ENCODE measurements at regions not wholly inside any gene's neighbourhood (a gene's known extent, or its start where the extent isn't known, plus 50 kb on each side); places are given as distances from the start of the nearest gene placed in this dataset.

- ATAC-seq (no peak), DNase-seq (no peak)
- Histone ChIP-seq H3K9ac (ENCODE audit: low read length) (no peak overlapping the region), H2AFZ (ENCODE audit: low read length) (no peak overlapping the region), H3K4me2 (ENCODE audit: low read length) (no peak overlapping the region), H3K79me2 (ENCODE audit: low read length) (no peaks in the 10 kb centered on the region), H3K36me3 (ENCODE audit: low read depth, low read length) (no peaks in the 10 kb centered on the region), H4K20me1 (ENCODE audit: low read length) (no peaks in the 10 kb centered on the region), H3K9me2 (replicated peaks; ENCODE audit: low read length) (no peaks in the 10 kb centered on the region), H3K4me1 (ENCODE audit: insufficient read depth, low read length) (no peaks in the 10 kb centered on the region), H3F3A (ENCODE audit: low read length, unreplicated experiment) (no peaks in the 10 kb centered on the region), H3K27ac (ENCODE audit: low read length) (no peak overlapping the region), H3K4me3 (ENCODE audit: low read length) (no peak overlapping the region), H3K27me3 (ENCODE audit: low read length) (no peaks in the 10 kb centered on the region), H3K9me3 (ENCODE audit: low read length) (no peaks in the 10 kb centered on the region)
- BruUV-seq (replicated peaks) = no TSS peak
- CTCF ChIA-PET = no interaction called here
- intact Hi-C loops (cut with micrococcal nuclease) = no loop called here
- TF ChIP-seq EZH2 (IDR thresholded peaks at IDR 0.05; ENCODE audit: low read length, unreplicated experiment) (no peak), EZH2phosphoT487 (IDR thresholded peaks at IDR 0.05; ENCODE audit: borderline replicate concordance, low read length) (no peak)
- TF ChIP-seq, protein P1, sequence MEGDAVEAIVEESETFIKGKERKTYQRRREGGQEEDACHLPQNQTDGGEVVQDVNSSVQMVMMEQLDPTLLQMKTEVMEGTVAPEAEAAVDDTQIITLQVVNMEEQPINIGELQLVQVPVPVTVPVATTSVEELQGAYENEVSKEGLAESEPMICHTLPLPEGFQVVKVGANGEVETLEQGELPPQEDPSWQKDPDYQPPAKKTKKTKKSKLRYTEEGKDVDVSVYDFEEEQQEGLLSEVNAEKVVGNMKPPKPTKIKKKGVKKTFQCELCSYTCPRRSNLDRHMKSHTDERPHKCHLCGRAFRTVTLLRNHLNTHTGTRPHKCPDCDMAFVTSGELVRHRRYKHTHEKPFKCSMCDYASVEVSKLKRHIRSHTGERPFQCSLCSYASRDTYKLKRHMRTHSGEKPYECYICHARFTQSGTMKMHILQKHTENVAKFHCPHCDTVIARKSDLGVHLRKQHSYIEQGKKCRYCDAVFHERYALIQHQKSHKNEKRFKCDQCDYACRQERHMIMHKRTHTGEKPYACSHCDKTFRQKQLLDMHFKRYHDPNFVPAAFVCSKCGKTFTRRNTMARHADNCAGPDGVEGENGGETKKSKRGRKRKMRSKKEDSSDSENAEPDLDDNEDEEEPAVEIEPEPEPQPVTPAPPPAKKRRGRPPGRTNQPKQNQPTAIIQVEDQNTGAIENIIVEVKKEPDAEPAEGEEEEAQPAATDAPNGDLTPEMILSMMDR (conservative IDR thresholded peaks at IDR 0.05; ENCODE audit: low read depth, low read length) = no peak
- POLR2A ChIA-PET (ENCODE audit: unreplicated experiment) = no interaction called here
Observed at GRCh38 chr7:69257592-69257991, 340.7 kb upstream of the AUTS2 start.

DNA sequence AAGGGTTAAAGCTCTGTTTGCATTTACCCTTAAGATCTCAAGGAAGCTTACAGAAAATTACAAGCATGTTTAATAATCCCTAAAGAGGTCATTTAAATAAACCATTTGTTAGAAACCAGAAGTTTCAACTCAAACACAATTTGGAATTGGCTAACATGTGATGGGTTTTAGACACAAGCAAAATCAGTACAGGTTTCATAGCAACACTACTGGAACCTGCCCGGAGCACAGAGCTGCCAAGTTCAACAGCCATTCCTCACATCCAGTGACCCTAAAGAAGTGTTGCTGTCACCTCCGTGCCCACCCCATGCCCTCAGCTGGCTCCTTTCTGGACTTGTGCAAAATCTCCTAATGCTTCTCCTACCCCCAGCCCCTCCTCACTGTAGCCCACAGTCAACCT lies 338.8 kb upstream of the AUTS2 start:
- Histone ChIP-seq H3K27me3 (ENCODE audit: low read length) (no peaks in the 10 kb centered on the region), H3K4me2 (ENCODE audit: low read length) (no peak overlapping the region), H3K4me3 (ENCODE audit: low read length) (no peak overlapping the region), H3K9me3 (ENCODE audit: low read length) (no peaks in the 10 kb centered on the region), H3K4me1 (ENCODE audit: insufficient read depth, low read length) (no peaks in the 10 kb centered on the region), H3K27ac (ENCODE audit: low read length) (no peak overlapping the region), H3K79me2 (ENCODE audit: low read length) (no peaks in the 10 kb centered on the region), H3K9ac (ENCODE audit: low read length) (no peak overlapping the region), H2AFZ (ENCODE audit: low read length) (no peak overlapping the region), H3K9me2 (replicated peaks; ENCODE audit: low read length) (no peaks in the 10 kb centered on the region), H3F3A (ENCODE audit: low read length, unreplicated experiment) (no peaks in the 10 kb centered on the region), H3K36me3 (ENCODE audit: low read depth, low read length) (no peaks in the 10 kb centered on the region), H4K20me1 (ENCODE audit: low read length) (no peaks in the 10 kb centered on the region)
- no peak for DNase-seq
- ATAC-seq = no peak
- no TSS peak for BruUV-seq (replicated peaks)
- intact Hi-C loops (cut with micrococcal nuclease) = no loop called here
- ChIA-PET CTCF (no interaction called here), POLR2A (ENCODE audit: unreplicated experiment) (no interaction called here)
- TF ChIP-seq, protein P1 (conservative IDR thresholded peaks at IDR 0.05; ENCODE audit: low read depth, low read length) = no peak
- TF ChIP-seq EZH2phosphoT487 (IDR thresholded peaks at IDR 0.05; ENCODE audit: borderline replicate concordance, low read length) = no peak
- TF ChIP-seq EZH2 (IDR thresholded peaks at IDR 0.05; ENCODE audit: low read length, unreplicated experiment) = no peak

GRCh38 chr7:69260023-69260422 lies 338.3 kb upstream of the AUTS2 start:
- H3K9ac ChIP-seq (ENCODE audit: low read length) = no peak overlapping the region
- no peaks in the 10 kb centered on the region for H3K79me2 ChIP-seq (ENCODE audit: low read length)
- no peaks in the 10 kb centered on the region for H3K4me1 ChIP-seq (ENCODE audit: insufficient read depth, low read length)
- BruUV-seq (replicated peaks) = no TSS peak
- H3K9me2 ChIP-seq (replicated peaks; ENCODE audit: low read length) = no peaks in the 10 kb centered on the region
- H3K27me3 ChIP-seq (ENCODE audit: low read length) = no peaks in the 10 kb centered on the region
- DNase-seq (no peak), ATAC-seq (no peak)
- no peaks in the 10 kb centered on the region for H3K36me3 ChIP-seq (ENCODE audit: low read depth, low read length)
- no peaks in the 10 kb centered on the region for H3K9me3 ChIP-seq (ENCODE audit: low read length)
- no peak overlapping the region for H3K4me3 ChIP-seq (ENCODE audit: low read length)
- no peak overlapping the region for H3K27ac ChIP-seq (ENCODE audit: low read length)
- TF ChIP-seq EZH2 (IDR thresholded peaks at IDR 0.05; ENCODE audit: low read length, unreplicated experiment) (no peak), EZH2phosphoT487 (IDR thresholded peaks at IDR 0.05; ENCODE audit: borderline replicate concordance, low read length) (no peak)
- TF ChIP-seq, protein P1 (conservative IDR thresholded peaks at IDR 0.05; ENCODE audit: low read depth, low read length) = no peak
- H3K4me2 ChIP-seq (ENCODE audit: low read length) = no peak overlapping the region
- H2AFZ ChIP-seq (ENCODE audit: low read length) = no peak overlapping the region
- ChIA-PET CTCF (no interaction called here), POLR2A (ENCODE audit: unreplicated experiment) (no interaction called here)
- no peaks in the 10 kb centered on the region for H3F3A ChIP-seq (ENCODE audit: low read length, unreplicated experiment)
- intact Hi-C loops (cut with micrococcal nuclease) = no loop called here
- H4K20me1 ChIP-seq (ENCODE audit: low read length) = no peaks in the 10 kb centered on the region
